Eye (tissue), 1 donor: ENCODE measurements at regions not wholly inside any gene's neighbourhood (a gene's known extent, or its start where the extent isn't known, plus 50 kb on each side); places are given as distances from the start of the nearest gene placed in this dataset.

Experiments
- DNase-seq: peaks from one replicate; pipeline ENCODE4 v3.0.0-alpha.2; 2015

- DNase-seq = no peak
Measured at GRCh38 chr16:6558661-6559060, 774.0 kb upstream of the RBFOX1 start.

DNA sequence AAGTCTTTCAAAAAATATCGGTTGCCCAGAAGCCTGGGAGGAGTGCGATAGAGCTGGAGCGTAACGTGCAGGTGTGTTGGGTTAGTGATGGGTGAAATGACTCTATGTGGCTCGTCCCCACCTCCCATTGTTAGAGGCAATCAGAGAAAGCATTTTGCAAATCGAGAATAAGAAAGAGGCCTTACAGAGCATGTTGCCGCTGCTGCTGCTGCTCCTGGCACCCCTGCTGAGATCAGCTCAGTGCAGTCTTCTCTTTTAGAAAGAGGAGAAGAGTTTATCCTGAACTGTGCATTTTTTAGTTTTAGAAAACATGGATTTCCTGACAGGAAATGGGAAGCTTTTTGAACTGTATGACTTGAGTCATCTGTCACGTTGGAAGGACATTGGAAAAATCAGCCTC is 774.5 kb upstream of the RBFOX1 start:
- DNase-seq = no peak

- no peak for DNase-seq
Measured at GRCh38 chr16:6557353-6558023, 775.2 kb upstream of the RBFOX1 start.

GRCh38 chr16:6549415-6549814 is 783.2 kb upstream of the RBFOX1 start:
- no peak for DNase-seq

DNA sequence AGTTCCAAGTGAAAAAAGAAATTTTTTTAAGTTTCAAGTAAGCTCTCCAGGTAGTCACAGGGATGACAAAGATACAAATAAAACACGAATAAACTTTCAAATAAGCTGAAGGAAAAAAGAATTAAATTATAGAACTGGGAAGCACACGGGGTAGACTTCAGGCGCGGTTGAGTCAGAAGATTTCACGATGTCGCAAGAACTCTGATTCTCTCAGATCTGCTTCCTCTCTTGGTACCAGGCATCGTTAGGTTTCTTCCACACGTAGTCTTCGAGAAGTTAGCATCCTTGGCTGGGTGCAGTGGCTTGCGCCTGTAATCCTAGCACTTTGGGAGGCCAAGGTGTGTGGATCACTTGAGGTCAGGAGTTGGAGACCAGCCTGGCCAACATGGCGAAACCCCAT is 784.1 kb upstream of the RBFOX1 start:
- no peak for DNase-seq

- DNase-seq = no peak
Measured at GRCh38 chr16:6547131-6547530, 785.5 kb upstream of the RBFOX1 start.

GRCh38 chr16:6545329-6545728 is 787.3 kb upstream of the RBFOX1 start:
- DNase-seq = no peak

DNA sequence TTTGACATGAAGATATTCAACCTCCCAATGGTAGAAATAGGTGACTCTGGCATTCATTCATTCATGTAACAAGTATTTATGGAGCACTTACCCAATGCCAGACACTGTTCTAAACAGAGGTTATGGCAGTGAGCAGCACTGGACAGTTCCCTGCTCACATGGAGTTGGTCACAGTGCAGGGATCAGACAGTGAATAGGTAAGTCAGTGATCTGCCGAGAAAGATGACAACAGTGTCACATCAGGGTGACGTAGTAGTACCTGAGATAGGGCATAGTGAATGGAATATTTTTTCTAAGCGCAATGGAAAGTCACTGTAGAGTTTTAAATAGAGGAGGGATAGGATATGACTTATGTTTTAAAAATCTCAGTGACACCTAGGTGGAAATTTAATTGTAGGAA is 791.4 kb upstream of the RBFOX1 start:
- no peak for DNase-seq

GRCh38 chr16:6536411-6536810 is 796.2 kb upstream of the RBFOX1 start:
- no peak for DNase-seq

DNA sequence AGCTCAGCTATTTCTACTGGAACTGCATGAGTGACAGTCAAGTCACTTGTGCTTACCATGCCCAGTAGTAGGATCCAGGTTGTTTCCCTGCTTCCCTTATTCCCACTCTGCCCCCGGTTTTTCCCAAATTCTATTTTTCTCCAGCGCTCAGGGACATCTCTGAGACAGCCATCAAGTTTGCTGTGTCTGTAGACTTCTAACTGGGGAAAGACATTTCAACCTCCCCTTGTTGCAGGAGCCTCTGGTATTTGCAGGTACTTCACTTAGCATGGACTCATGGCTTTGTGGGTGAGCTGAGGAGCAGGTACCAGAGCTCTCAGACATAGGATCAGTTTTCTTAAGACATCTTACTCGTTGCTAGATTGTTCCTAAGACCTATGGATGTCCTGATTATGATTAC is 801.6 kb upstream of the RBFOX1 start:
- no peak for DNase-seq

DNA sequence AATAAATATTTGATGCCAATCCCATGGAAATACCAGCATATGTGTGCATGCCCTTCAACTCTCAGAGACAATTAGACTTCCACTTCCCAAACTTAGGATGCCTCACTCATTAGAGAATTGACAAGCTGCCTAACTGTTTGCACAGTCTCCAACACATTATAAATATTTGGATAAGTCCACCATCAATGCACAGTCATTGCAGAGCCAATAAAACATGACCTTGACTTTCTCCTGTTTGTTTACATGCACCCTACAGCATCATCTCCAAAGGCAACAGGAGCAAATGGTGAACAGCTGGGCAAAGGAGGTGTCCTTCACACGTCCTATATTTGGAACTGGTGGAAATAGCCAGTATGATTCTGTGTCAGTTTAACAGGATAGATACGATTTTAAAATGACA is 804.4 kb upstream of the RBFOX1 start:
- DNase-seq = no peak

DNA sequence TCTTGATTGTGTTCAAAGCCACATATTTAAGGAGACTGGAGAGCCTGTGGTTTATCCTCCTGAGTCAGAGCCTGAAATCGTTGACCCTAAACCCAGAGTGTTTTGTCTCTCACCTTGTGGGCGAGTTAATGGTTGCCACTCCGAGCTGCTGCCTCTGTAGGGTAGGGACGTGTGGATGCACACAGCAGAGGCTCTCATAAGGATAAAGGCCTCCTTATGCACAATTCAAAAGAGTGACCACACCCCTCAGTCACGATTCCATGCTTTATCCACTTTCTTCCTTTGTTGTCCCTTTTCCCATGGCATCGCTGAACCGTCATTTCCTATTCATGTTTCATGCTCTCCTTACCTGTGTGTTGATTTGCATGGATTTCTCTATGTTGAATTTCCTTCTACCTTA is 805.0 kb upstream of the RBFOX1 start:
- DNase-seq = no peak

GRCh38 chr16:6524501-6524900 is 808.1 kb upstream of the RBFOX1 start:
- no peak for DNase-seq

GRCh38 chr16:6517020-6517720 is 815.5 kb upstream of the RBFOX1 start:
- DNase-seq = no peak

DNA sequence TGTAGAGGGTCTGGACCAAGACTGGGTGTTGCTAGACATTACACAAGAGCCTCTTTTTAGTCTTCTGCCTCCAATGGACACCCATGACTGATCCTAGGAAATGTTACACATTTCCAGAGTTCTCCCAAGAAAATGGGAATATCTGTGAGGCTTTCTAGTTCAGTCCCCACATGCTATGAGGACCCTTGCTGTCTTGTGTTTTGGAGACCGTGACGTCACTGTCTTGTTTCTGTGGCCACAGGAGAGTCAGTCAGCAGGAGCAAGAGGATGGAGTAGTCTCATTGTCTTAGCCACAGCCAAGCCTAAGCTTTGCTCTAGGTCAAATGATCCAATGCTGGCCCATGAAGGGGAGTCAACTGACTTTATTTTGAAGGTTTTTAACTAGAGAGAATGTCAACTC is 820.1 kb upstream of the RBFOX1 start:
- no peak for DNase-seq

DNA sequence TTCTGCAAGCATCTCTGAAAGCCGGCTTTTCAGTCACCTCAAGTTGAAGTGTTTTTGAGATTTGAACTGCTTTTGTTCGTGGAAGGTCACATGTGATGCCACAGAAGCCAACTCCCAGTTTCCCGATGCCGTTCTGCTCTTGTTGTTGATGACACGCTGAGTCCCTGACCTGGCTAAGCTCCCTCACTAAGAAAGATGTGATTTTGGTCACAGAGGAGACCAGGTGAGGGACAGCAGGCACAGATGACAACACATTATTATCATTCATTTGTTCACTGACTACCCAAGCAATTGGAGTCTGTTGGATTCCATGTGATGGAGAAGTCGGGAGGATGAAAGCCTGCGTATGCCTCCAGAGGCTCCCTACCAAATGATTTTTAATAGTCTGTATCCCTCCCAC is 822.4 kb upstream of the RBFOX1 start:
- no peak for DNase-seq

GRCh38 chr16:6499413-6499812 is 833.2 kb upstream of the RBFOX1 start:
- peak; percentile 26 for DNase-seq

DNA sequence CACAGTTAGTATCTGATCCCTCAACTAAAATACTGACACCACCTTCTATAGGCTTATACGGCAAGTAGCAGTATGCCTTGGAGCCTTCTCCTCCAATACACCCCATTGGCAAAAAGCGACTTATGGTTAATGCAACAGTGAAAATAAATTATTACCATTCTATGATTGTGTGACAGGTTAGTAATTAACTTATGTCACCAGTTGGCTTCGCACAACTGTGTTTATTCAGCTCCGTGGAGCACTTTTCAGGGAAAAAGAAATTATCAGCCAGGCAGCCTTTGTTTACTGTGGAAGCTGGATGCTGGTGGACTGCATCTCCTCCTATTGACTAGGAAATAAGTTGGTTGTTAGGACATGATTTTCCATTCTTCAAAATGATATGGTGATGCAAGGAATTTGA is 833.8 kb upstream of the RBFOX1 start:
- DNase-seq = no peak

DNA sequence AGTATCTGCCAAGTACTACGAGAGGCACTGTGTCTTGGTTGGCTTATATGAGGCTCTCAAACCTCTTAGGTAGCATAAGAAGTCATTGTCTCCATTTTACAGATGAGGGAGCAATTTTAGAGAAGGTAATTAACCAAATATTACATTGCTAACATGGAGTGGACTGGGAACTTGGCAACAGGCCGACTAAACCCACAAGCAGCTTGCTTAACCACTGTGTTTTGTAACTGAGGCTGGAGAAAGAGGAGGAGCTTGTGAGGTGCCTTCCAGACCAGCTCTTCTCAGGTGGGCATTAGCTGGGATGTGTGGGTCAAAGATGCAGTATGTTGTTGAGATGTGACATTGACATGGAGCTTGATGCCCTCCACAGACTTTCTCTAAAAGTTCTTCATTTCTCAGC is 835.6 kb upstream of the RBFOX1 start:
- DNase-seq = no peak

DNA sequence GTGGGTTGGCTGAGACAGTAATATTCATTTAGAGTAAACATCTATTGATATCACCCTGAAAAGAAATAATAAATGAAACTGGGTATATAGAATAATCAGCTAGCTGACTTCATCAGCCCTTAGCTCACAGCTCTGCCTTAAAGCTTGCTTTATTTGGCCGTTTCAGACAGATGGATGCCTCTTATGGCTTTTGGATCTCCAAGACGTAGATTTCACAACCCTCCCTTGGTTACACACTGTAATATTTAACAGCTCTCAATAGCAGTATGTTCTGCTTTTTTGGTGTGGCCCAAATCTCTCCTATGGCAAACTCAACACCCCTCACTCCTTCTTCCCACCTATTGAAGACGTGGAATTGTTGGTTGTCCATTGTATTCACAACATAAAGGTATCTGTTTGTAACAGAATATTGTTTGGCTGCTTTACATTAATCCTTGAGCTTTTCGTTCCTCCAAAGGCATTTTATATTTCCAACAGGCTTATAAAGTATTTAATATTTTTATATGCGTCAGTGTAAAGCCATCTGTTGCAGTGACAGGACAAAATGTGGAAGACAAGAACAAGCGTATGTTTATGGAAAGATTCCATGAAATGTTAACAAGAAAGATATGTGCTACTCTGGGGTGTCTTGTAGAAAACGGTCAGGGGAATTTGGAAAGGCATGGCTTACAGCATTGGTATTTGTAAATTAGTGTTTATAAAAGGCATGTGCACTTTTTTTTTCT is 837.0 kb upstream of the RBFOX1 start:
- DNase-seq = peak; percentile 26

DNA sequence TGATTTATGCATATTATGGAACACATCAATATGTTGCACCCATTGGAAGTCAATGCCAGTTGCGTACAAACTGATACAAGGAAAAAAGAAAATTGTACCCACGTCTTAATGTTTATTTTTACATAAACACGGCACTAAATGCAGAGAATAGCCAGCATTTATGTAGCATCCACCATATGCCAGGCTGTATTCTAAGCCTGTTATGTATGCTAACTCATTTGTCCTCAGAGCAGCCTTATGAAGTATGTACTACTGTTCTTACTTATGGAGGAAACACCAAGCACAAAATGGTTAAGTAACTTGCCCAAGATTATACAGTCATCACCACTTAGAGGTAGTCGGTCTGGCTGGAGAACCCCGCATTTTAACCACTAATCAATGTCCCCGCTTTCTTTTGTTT is 837.9 kb upstream of the RBFOX1 start:
- DNase-seq = no peak

DNA sequence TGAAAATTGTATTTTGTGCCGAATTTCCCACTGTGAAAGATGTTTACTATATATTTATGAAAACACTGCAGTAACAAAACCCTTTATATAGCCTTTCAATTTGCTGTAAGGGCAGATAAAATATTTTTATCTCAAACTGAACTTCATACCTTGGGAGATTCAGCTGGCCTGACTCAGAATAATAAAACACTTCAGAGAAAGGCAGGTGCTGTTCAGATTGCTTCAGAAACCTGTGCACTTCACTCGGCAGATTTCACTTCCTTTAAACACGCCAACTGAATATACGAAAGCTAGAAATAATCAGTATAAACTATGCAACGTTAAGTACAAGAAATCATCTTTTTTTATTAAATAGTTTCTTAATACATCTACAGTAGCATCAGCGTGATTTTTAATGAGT is 839.1 kb upstream of the RBFOX1 start:
- no peak for DNase-seq

DNA sequence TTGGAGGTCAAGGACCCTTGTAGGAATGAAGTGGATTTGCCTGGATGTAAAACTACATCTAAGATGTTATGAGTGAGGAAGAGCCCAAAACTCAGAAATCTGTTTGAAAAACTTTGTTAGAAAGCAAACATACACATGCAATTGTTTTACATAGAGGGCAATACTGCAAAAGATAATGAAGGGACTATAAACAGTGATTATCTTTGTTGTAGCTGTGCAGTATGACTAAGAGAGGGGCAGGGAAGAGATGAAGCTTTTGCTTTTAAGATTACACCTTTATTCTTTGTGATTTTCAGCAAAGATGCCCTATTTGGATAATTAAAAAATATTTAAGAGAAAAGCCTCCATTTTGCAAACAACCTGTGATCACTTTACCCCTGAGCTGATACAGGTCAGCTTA is 839.9 kb upstream of the RBFOX1 start:
- DNase-seq = no peak

- DNase-seq = no peak
Measured at GRCh38 chr16:6484935-6485334, 847.7 kb upstream of the RBFOX1 start.
